ENCODE measurements at regions not wholly inside any gene's neighbourhood (a gene's known extent, or its start where the extent isn't known, plus 50 kb on each side); places are given as distances from the start of the nearest gene placed in this dataset.

- H3K9me3 ChIP-seq (ENCODE audit: control insufficient read depth in 2 of 3, low read length in 3 of 3) = no peaks in the 10 kb centered on the region
- DNase-seq = no peak
- H3K9me3 Mint-ChIP-seq = no peaks in the 10 kb centered on the region
Measured at GRCh38 chr1:117793413-117793812, 136.0 kb downstream of the GDAP2 start.

DNA sequence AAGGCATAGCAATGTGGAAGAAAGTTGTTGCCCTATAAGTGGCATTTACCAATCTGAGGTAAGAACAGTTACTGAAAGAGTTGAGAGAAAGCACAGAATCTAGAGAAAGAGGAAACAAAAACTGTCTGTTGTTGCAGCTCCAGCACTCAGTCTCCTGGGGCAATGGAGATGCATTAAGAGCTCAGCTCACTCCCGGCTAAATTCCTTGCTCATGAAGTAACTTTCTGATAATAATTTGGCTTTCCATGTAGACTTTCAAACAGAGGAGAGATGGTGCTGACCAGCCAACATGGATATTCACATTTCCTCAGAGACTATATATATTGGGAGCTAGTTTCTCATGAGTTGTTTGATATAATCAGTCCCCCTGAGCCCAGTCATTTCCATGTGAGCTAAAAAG is 135.3 kb downstream of the GDAP2 start:
- H3K27ac ChIP-seq (ENCODE audit: low read depth, low read length) = no peak overlapping the region
- no peak overlapping the region for H3K4me3 ChIP-seq (ENCODE audit: low read length)
- intact Hi-C loops (cut with micrococcal nuclease) = no loop called here
- no peaks in the 10 kb centered on the region for H3K9me3 ChIP-seq (ENCODE audit: control insufficient read depth in 2 of 3, low read length in 3 of 3)
- Mint-ChIP-seq H3K27me3 (peaks cover 5 to 18% (median 8%) of the 10 kb centered on the region in 5 donors), H3K36me3 (no peaks in the 10 kb centered on the region), H3K4me1 (no peaks in the 10 kb centered on the region), H3K27ac (no peak overlapping the region), H3K9me3 (no peaks in the 10 kb centered on the region), H3K4me3 (no peak overlapping the region)
- H3K27me3 ChIP-seq (ENCODE audit: control insufficient read depth in 2 of 2, insufficient read depth in 2 of 2, low read length in 2 of 2) = peaks cover 0 to 4% of the 10 kb centered on the region in 2 donors
- DNase-seq (no peak), ATAC-seq (no peak)
- no peaks in the 10 kb centered on the region for H3K4me1 ChIP-seq (ENCODE audit: control insufficient read depth in 2 of 2, insufficient read depth in 2 of 2, low read length in 2 of 2)
- ChIA-PET CTCF (no interaction called here), POLR2A (no interaction called here)
- no peaks in the 10 kb centered on the region for H3K36me3 ChIP-seq (ENCODE audit: control insufficient read depth in 2 of 3, insufficient read depth in 3 of 3, low read length in 3 of 3)

More at GRCh38 chr1:117793413-117793812, 136.0 kb downstream of the GDAP2 start:
- H3K27ac Mint-ChIP-seq = no peak overlapping the region
- H3K4me3 ChIP-seq (ENCODE audit: low read length) = no peak overlapping the region
- peaks cover 5 to 16% (median 8%) of the 10 kb centered on the region in 5 donors for H3K27me3 Mint-ChIP-seq
- no peak overlapping the region for H3K27ac ChIP-seq (ENCODE audit: low read depth, low read length)
- H3K4me1 Mint-ChIP-seq = no peaks in the 10 kb centered on the region
- POLR2A ChIA-PET = no interaction called here
- no peaks in the 10 kb centered on the region for H3K4me1 ChIP-seq (ENCODE audit: control insufficient read depth in 2 of 2, insufficient read depth in 2 of 2, low read length in 2 of 2)
- H3K36me3 ChIP-seq (ENCODE audit: control insufficient read depth in 2 of 3, insufficient read depth in 3 of 3, low read length in 3 of 3) = no peaks in the 10 kb centered on the region
- CTCF ChIA-PET = no interaction called here
- intact Hi-C loops (cut with micrococcal nuclease) = no loop called here
- peaks cover 0 to 4% of the 10 kb centered on the region in 2 donors for H3K27me3 ChIP-seq (ENCODE audit: control insufficient read depth in 2 of 2, insufficient read depth in 2 of 2, low read length in 2 of 2)
- no peak for ATAC-seq
- no peak overlapping the region for H3K4me3 Mint-ChIP-seq
- H3K36me3 Mint-ChIP-seq = no peaks in the 10 kb centered on the region

DNA sequence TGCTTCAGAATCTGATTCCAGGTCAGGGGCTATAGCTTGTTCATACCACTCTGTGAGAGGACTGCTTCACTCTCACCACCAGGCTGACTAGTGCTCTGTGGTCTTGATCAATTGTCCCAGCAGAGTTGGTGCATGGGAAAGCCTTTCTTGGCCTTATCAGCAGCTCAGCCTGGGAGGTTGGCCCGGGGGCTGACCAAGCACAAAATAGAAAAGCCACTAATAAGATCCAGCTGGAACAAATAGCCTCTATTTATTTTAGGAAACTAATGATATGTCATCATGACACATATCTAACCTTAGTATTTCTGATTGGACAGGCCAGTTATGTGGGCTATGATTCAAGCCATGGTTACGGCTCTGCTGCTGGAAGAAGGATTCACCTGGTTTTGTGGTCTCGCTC is 134.2 kb downstream of the GDAP2 start:
- no peaks in the 10 kb centered on the region for H3K4me1 Mint-ChIP-seq
- H3K27me3 Mint-ChIP-seq = peaks cover 9 to 24% (median 12%) of the 10 kb centered on the region in 5 donors
- intact Hi-C loops (cut with micrococcal nuclease) = no loop called here
- Histone ChIP-seq H3K4me3 (ENCODE audit: low read length) (no peak overlapping the region), H3K27me3 (ENCODE audit: control insufficient read depth in 2 of 2, insufficient read depth in 2 of 2, low read length in 2 of 2) (peaks cover 0 to 4% of the 10 kb centered on the region in 2 donors), H3K4me1 (ENCODE audit: control insufficient read depth in 2 of 2, insufficient read depth in 2 of 2, low read length in 2 of 2) (no peaks in the 10 kb centered on the region), H3K36me3 (ENCODE audit: control insufficient read depth in 2 of 3, insufficient read depth in 3 of 3, low read length in 3 of 3) (no peaks in the 10 kb centered on the region), H3K27ac (ENCODE audit: low read depth, low read length) (no peak overlapping the region), H3K9me3 (ENCODE audit: control insufficient read depth in 2 of 3, low read length in 3 of 3) (no peaks in the 10 kb centered on the region)
- no peak overlapping the region for H3K4me3 Mint-ChIP-seq
- no peaks in the 10 kb centered on the region for H3K9me3 Mint-ChIP-seq
- H3K27ac Mint-ChIP-seq = no peak overlapping the region
- no peak for ATAC-seq
- POLR2A ChIA-PET = no interaction called here
- DNase-seq = no peak
- CTCF ChIA-PET = no interaction called here
- H3K36me3 Mint-ChIP-seq = no peaks in the 10 kb centered on the region

DNA sequence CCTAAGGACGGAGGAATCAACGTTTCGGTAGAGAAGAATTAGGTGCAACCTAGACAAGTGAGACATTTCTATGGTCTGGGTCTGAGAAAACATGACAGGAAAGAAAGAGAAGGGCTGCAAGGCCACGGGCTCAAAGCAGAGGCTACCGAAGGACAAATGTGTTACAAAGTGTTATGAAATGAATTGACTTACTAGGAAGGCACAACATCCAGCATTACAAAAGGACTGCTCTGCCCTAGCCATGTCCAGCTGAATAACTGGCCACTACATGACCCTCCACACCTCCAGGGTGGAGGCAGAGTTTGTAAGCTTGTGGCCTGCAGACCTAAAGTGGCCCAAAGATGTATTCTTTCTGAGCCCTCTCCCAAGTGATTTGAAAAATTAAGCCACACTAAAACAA is 133.6 kb downstream of the GDAP2 start:
- H3K9me3 Mint-ChIP-seq = no peaks in the 10 kb centered on the region
- peaks cover 10 to 25% (median 18%) of the 10 kb centered on the region in 5 donors for H3K27me3 Mint-ChIP-seq
- Histone ChIP-seq H3K9me3 (ENCODE audit: control insufficient read depth in 2 of 3, low read length in 3 of 3) (no peaks in the 10 kb centered on the region), H3K27me3 (ENCODE audit: control insufficient read depth in 2 of 2, insufficient read depth in 2 of 2, low read length in 2 of 2) (peaks cover 0 to 4% of the 10 kb centered on the region in 2 donors), H3K27ac (ENCODE audit: low read depth, low read length) (no peak overlapping the region), H3K4me3 (ENCODE audit: low read length) (no peak overlapping the region), H3K4me1 (ENCODE audit: control insufficient read depth in 2 of 2, insufficient read depth in 2 of 2, low read length in 2 of 2) (no peaks in the 10 kb centered on the region), H3K36me3 (ENCODE audit: control insufficient read depth in 2 of 3, insufficient read depth in 3 of 3, low read length in 3 of 3) (no peaks in the 10 kb centered on the region)
- intact Hi-C loops (cut with micrococcal nuclease) = no loop called here
- no peak overlapping the region for H3K27ac Mint-ChIP-seq
- H3K4me1 Mint-ChIP-seq = no peaks in the 10 kb centered on the region
- no peak for ATAC-seq
- H3K4me3 Mint-ChIP-seq = no peak overlapping the region
- no peak for DNase-seq
- ChIA-PET CTCF (no interaction called here), POLR2A (no interaction called here)
- no peaks in the 10 kb centered on the region for H3K36me3 Mint-ChIP-seq

DNA sequence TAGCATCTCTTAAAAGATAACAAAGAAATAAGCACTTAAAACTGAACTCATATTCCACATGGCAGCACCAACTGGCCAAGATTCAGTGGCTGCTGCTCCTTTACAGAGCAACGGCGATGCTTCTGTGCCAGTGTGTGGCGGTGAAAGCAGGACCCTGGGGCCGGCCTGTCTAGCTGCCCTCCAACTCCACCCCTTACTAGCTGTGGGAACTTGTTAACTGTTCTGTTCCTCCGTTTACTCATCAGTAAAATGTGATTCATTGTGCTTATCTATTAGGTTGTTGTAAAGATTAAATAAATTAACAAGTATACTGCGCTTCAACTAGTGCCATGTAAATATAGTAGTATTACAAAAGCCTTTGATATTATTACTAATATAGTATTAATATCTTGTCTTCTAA is 133.2 kb downstream of the GDAP2 start:
- H3K27me3 ChIP-seq (ENCODE audit: control insufficient read depth in 2 of 2, insufficient read depth in 2 of 2, low read length in 2 of 2) = peaks cover 0 to 4% of the 10 kb centered on the region in 2 donors
- no peak for ATAC-seq
- H3K9me3 ChIP-seq (ENCODE audit: control insufficient read depth in 2 of 3, low read length in 3 of 3) = no peaks in the 10 kb centered on the region
- no peak overlapping the region for H3K27ac ChIP-seq (ENCODE audit: low read depth, low read length)
- Mint-ChIP-seq H3K27ac (no peak overlapping the region), H3K9me3 (no peaks in the 10 kb centered on the region), H3K27me3 (peaks cover 10 to 25% (median 18%) of the 10 kb centered on the region in 5 donors), H3K36me3 (no peaks in the 10 kb centered on the region), H3K4me3 (no peak overlapping the region), H3K4me1 (no peaks in the 10 kb centered on the region)
- CTCF ChIA-PET = no interaction called here
- intact Hi-C loops (cut with micrococcal nuclease) = no loop called here
- POLR2A ChIA-PET = no interaction called here
- no peaks in the 10 kb centered on the region for H3K36me3 ChIP-seq (ENCODE audit: control insufficient read depth in 2 of 3, insufficient read depth in 3 of 3, low read length in 3 of 3)
- DNase-seq = no peak
- H3K4me3 ChIP-seq (ENCODE audit: low read length) = no peak overlapping the region
- H3K4me1 ChIP-seq (ENCODE audit: control insufficient read depth in 2 of 2, insufficient read depth in 2 of 2, low read length in 2 of 2) = no peaks in the 10 kb centered on the region

GRCh38 chr1:117798550-117798949 is 130.9 kb downstream of the GDAP2 start:
- CTCF ChIA-PET = no interaction called here
- no peaks in the 10 kb centered on the region for H3K36me3 Mint-ChIP-seq
- ATAC-seq (no peak), DNase-seq (no peak)
- Histone ChIP-seq H3K36me3 (ENCODE audit: control insufficient read depth in 2 of 3, insufficient read depth in 3 of 3, low read length in 3 of 3) (no peaks in the 10 kb centered on the region), H3K27me3 (ENCODE audit: control insufficient read depth in 2 of 2, insufficient read depth in 2 of 2, low read length in 2 of 2) (no peaks in the 10 kb centered on the region), H3K27ac (ENCODE audit: low read depth, low read length) (no peak overlapping the region), H3K9me3 (ENCODE audit: control insufficient read depth in 2 of 3, low read length in 3 of 3) (no peaks in the 10 kb centered on the region), H3K4me3 (ENCODE audit: low read length) (no peak overlapping the region), H3K4me1 (ENCODE audit: control insufficient read depth in 2 of 2, insufficient read depth in 2 of 2, low read length in 2 of 2) (no peaks in the 10 kb centered on the region)
- peaks cover 0 to 2% (median 0%) of the 10 kb centered on the region in 11 donors for H3K9me3 Mint-ChIP-seq
- POLR2A ChIA-PET = no interaction called here
- intact Hi-C loops (cut with micrococcal nuclease) = no loop called here
- no peak overlapping the region for H3K4me3 Mint-ChIP-seq
- peaks cover 10 to 39% (median 14%) of the 10 kb centered on the region in 5 donors for H3K27me3 Mint-ChIP-seq
- H3K27ac Mint-ChIP-seq = no peak overlapping the region
- H3K4me1 Mint-ChIP-seq = no peaks in the 10 kb centered on the region

GRCh38 chr1:117802531-117803257 is 126.7 kb downstream of the GDAP2 start:
- H3K27ac Mint-ChIP-seq = no peak overlapping the region
- peaks cover 0 to 12% (median 0%) of the 10 kb centered on the region in 11 donors for H3K9me3 Mint-ChIP-seq
- H3K27me3 Mint-ChIP-seq = peaks cover 20 to 53% (median 35%) of the 10 kb centered on the region in 5 donors
- Histone ChIP-seq H3K4me1 (ENCODE audit: control insufficient read depth in 2 of 2, insufficient read depth in 2 of 2, low read length in 2 of 2) (no peaks in the 10 kb centered on the region), H3K36me3 (ENCODE audit: control insufficient read depth in 2 of 3, insufficient read depth in 3 of 3, low read length in 3 of 3) (no peaks in the 10 kb centered on the region), H3K9me3 (ENCODE audit: control insufficient read depth in 2 of 3, low read length in 3 of 3) (no peaks in the 10 kb centered on the region), H3K27me3 (ENCODE audit: control insufficient read depth in 2 of 2, insufficient read depth in 2 of 2, low read length in 2 of 2) (no peaks in the 10 kb centered on the region), H3K27ac (ENCODE audit: low read depth, low read length) (no peak overlapping the region), H3K4me3 (ENCODE audit: low read length) (no peak overlapping the region)
- no peak overlapping the region for H3K4me3 Mint-ChIP-seq
- ChIA-PET POLR2A (no interaction called here), CTCF (no interaction called here)
- no peak for ATAC-seq
- intact Hi-C loops (cut with micrococcal nuclease) = no loop called here
- H3K4me1 Mint-ChIP-seq = no peaks in the 10 kb centered on the region
- H3K36me3 Mint-ChIP-seq = no peaks in the 10 kb centered on the region
- DNase-seq = no peak

Measured in naive thymus-derived CD4-positive, alpha-beta T cell (primary cell).